GM23248 (cell line): ENCODE measurements at regions not wholly inside any gene's neighbourhood (a gene's known extent, or its start where the extent isn't known, plus 50 kb on each side); places are given as distances from the start of the nearest gene placed in this dataset.
A peak's percentile ranks its signal among the peaks of the same experiment; 100 is the strongest.

ENCODE experiments used
- DNase-seq: peaks from one replicate; pipeline ENCODE4 v3.0.0-alpha.2; 2015
- H2AFZ ChIP-seq: fragments of 200-600 bp; sonication (generic); 2 replicates; pipeline ENCODE4 v1.6.1; 2016; ENCODE audit warnings: antibody characterized with exemption
- H3F3A ChIP-seq: fragments of 200-600 bp; sonication (generic); 2 replicates; pipeline ENCODE4 v1.6.1; 2016; ENCODE audit warnings: mild to moderate bottlenecking, antibody characterized with exemption, mixed run types; ENCODE audit not compliant: insufficient read depth
- H3K27ac ChIP-seq: fragments of 200-600 bp; sonication (generic); 2 replicates; pipeline ENCODE4 v1.5.1; 2016; ENCODE audit warnings: mild to moderate bottlenecking
- H3K27me3 ChIP-seq: fragments of 200-600 bp; sonication (generic); replicated peaks from 2 replicates; pipeline ENCODE4 v1.6.1; 2016; ENCODE audit warnings: mild to moderate bottlenecking; ENCODE audit not compliant: insufficient read depth
- H3K36me3 ChIP-seq: fragments of 200-600 bp; sonication (generic); 2 replicates; pipeline ENCODE4 v1.6.1; 2016; ENCODE audit warnings: low read depth, mild to moderate bottlenecking
- H3K4me1 ChIP-seq: fragments of 200-600 bp; sonication (generic); 2 replicates; pipeline ENCODE4 v1.6.1; 2016; ENCODE audit warnings: mild to moderate bottlenecking; ENCODE audit not compliant: insufficient read depth
- H3K4me2 ChIP-seq: fragments of 200-600 bp; sonication (generic); one replicate; pipeline ENCODE4 v1.6.1; 2016; ENCODE audit warnings: mild to moderate bottlenecking; ENCODE audit not compliant: unreplicated experiment
- H3K4me3 ChIP-seq: fragments of 200-600 bp; sonication (generic); 2 replicates; pipeline ENCODE4 v1.5.1; 2016; ENCODE audit warnings: mild to moderate bottlenecking
- H3K79me2 ChIP-seq: fragments of 200-600 bp; sonication (generic); 2 replicates; pipeline ENCODE4 v1.6.1; 2016; ENCODE audit warnings: mild to moderate bottlenecking; ENCODE audit not compliant: insufficient read depth
- H3K9ac ChIP-seq: fragments of 200-600 bp; sonication (generic); 2 replicates; pipeline ENCODE4 v1.6.1; 2016; ENCODE audit warnings: mild to moderate bottlenecking
- H3K9me2 ChIP-seq: fragments of 200-600 bp; sonication (generic); 2 replicates; pipeline ENCODE4 v1.6.1; 2016; ENCODE audit warnings: mixed run types, mild to moderate bottlenecking, moderate library complexity; ENCODE audit not compliant: insufficient read depth
- H3K9me3 ChIP-seq: fragments of 200-600 bp; sonication (generic); one replicate; pipeline ENCODE4 v1.6.1; 2017; ENCODE audit warnings: low read depth
- H4K20me1 ChIP-seq: fragments of 200-600 bp; sonication (generic); 2 replicates; pipeline ENCODE4 v1.6.0; 2016; ENCODE audit not compliant: insufficient read depth
- EZH2 ChIP-seq: fragments of 200-600 bp; sonication (generic); IDR thresholded peaks from 2 replicates; pipeline ENCODE4 v1.6.1; 2018; ENCODE audit warnings: antibody characterized with exemption, mild to moderate bottlenecking; ENCODE audit not compliant: insufficient read depth, poor library complexity, severe bottlenecking
- EZH2phosphoT487 ChIP-seq: fragments of 200-600 bp; sonication (generic); IDR thresholded peaks from 2 replicates; pipeline ENCODE4 v1.6.1; 2018; ENCODE audit warnings: antibody characterized with exemption, moderate library complexity, mild to moderate bottlenecking, low read depth; ENCODE audit not compliant: insufficient read depth
- WGBS, 2 experiments: methylation state at CpG; one replicate each; pipeline ENCODE4 v1.1.6; 2015 to 2017; ENCODE audit warnings: low lambda C conversion rate in 2 of 2, low coverage in 1 of 2; ENCODE audit errors: missing lambda C conversion rate in 2 of 2; 5-methylcytosine and 5-hydroxymethylcytosine counted together
- in situ Hi-C: fragments of 300-500 bp; cut with MboI; formaldehyde crosslinking; loops from 2 replicates; pipeline ENCODE4 v1.15.0; 2020

DNA sequence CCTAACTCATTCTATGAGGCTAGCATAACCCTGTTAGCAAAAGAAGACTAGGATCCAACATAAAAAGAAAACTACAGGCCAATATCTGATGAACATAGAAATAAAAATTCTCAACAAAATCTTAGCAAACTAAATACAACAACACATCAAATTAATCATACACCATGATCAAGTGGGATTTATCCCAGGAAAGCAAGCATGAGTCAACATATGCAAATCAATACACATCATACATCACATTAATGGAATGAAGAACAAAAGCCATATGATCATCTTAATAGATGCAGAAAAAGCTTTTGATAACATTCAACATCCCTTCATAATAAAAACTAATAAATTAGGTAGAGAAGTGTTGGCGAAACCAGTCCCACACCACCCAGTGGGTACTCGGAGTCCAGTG lies 136.1 kb upstream of the MME start:
- DNase-seq: no peak
- no peaks in the 10 kb centered on the region for H3K27me3 ChIP-seq
- H3K9me2 ChIP-seq: no peaks in the 10 kb centered on the region
- no peaks in the 10 kb centered on the region for H3F3A ChIP-seq
- no peaks in the 10 kb centered on the region for H3K79me2 ChIP-seq
- H2AFZ ChIP-seq: no peak overlapping the region
- H3K9me3 ChIP-seq: no peaks in the 10 kb centered on the region
- WGBS, 2 experiments: 72 to 80% methylated on average over 2 of the region's 2 CpGs
- no peaks in the 10 kb centered on the region for H3K36me3 ChIP-seq
- no peak overlapping the region for H3K4me2 ChIP-seq
- H3K4me3 ChIP-seq: no peak overlapping the region
- TF ChIP-seq EZH2 (no peak), EZH2phosphoT487 (no peak)
- H3K9ac ChIP-seq: no peak overlapping the region
- H4K20me1 ChIP-seq: no peaks in the 10 kb centered on the region
- no peaks in the 10 kb centered on the region for H3K4me1 ChIP-seq
- in situ Hi-C loops: no loop called here
- no peak overlapping the region for H3K27ac ChIP-seq

DNA sequence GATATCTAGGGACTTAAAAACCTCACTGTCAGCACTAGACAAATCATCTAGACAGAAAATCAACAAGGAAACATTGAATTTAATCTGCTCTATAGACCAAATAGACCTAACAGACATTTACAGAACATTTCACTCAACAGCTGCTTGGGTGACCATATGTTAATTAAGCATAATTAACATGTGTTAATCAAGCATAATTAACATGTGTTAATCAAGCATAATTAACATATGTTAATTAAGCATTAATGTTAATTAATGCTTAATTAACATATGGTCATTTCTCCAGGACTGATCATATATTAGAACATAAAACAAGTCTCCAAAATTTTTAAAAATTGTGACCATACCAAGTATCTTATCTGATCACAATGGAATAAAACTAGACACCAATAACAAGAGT lies 137.3 kb upstream of the MME start:
- H3K27me3 ChIP-seq: no peaks in the 10 kb centered on the region
- H3K9me2 ChIP-seq: no peaks in the 10 kb centered on the region
- no peaks in the 10 kb centered on the region for H4K20me1 ChIP-seq
- H3K4me3 ChIP-seq: no peak overlapping the region
- in situ Hi-C loops: no loop called here
- no peak overlapping the region for H2AFZ ChIP-seq
- H3K4me2 ChIP-seq: no peak overlapping the region
- H3K36me3 ChIP-seq: no peaks in the 10 kb centered on the region
- no peaks in the 10 kb centered on the region for H3K9me3 ChIP-seq
- H3F3A ChIP-seq: no peaks in the 10 kb centered on the region
- no peak overlapping the region for H3K9ac ChIP-seq
- no peaks in the 10 kb centered on the region for H3K79me2 ChIP-seq
- H3K4me1 ChIP-seq: no peaks in the 10 kb centered on the region
- no peak overlapping the region for H3K27ac ChIP-seq
- no peak for DNase-seq
- no peak for TF ChIP-seq EZH2
- no peak for TF ChIP-seq EZH2phosphoT487

DNA sequence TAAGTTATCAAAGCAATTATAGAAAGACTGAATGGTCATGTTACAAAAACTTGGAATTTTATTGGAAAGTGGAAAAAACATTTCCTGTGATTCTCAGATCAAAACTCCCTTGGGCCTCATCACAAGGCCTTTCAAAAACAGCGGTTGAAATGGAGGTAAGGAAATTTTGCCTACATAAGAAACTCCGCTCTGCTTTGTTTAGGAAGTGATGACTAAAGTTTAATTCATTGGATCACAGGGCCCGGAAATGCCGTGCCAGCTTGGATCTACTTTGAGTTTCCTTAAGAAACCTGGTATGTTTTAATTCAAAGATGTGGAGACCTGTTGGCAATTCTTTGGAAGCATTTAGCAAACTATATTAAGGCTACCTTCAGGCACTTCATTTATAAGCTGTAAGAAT lies 143.9 kb upstream of the MME start:
- Histone ChIP-seq H4K20me1 (no peaks in the 10 kb centered on the region), H3K4me1 (peaks cover 10% of the 10 kb centered on the region), H3K79me2 (no peaks in the 10 kb centered on the region), H3K9me3 (no peaks in the 10 kb centered on the region), H2AFZ (0 out of 2 replicates have a peak overlapping the region, but pooled peaks have one; percentile 31), H3K4me3 (no peak overlapping the region), H3K4me2 (no peak overlapping the region), H3K9ac (no peak overlapping the region), H3F3A (no peaks in the 10 kb centered on the region), H3K9me2 (no peaks in the 10 kb centered on the region), H3K27me3 (no peaks in the 10 kb centered on the region), H3K27ac (no peak overlapping the region), H3K36me3 (no peaks in the 10 kb centered on the region)
- no peak for DNase-seq
- WGBS, 2 experiments: 82 to 86% methylated on average over 4 of the region's 4 CpGs
- TF ChIP-seq EZH2: no peak
- no peak for TF ChIP-seq EZH2phosphoT487
- in situ Hi-C loops: no loop called here

DNA sequence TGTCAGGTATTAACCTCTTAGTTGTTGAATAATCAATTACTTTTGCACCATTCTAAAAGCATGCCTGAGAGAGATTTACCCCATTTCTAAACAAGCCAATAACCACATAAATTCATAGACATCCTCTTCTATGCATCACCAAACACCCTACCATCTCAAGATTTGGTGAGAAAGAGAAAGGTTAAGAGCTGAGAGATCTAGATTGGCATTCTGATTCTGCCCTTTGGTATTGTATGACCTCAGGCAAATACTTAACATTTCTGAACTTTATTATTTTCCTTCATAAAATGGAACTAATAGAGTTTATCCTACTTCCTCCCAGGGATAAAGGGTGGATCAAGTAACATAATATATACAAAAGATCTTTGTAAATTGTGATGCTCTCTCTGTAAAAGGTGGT lies 146.5 kb upstream of the MME start:
- H3K27ac ChIP-seq: no peak overlapping the region
- no peak for DNase-seq
- TF ChIP-seq EZH2 (no peak), EZH2phosphoT487 (no peak)
- no peaks in the 10 kb centered on the region for H3K9me2 ChIP-seq
- H3K79me2 ChIP-seq: no peaks in the 10 kb centered on the region
- H3K4me3 ChIP-seq: no peak overlapping the region
- H3K9me3 ChIP-seq: no peaks in the 10 kb centered on the region
- H2AFZ ChIP-seq: no peak overlapping the region
- no peaks in the 10 kb centered on the region for H3F3A ChIP-seq
- in situ Hi-C loops: no loop called here
- H4K20me1 ChIP-seq: no peaks in the 10 kb centered on the region
- no peak overlapping the region for H3K4me2 ChIP-seq
- H3K36me3 ChIP-seq: no peaks in the 10 kb centered on the region
- no peaks in the 10 kb centered on the region for H3K27me3 ChIP-seq
- no peak overlapping the region for H3K9ac ChIP-seq
- peaks cover 12% of the 10 kb centered on the region for H3K4me1 ChIP-seq

DNA sequence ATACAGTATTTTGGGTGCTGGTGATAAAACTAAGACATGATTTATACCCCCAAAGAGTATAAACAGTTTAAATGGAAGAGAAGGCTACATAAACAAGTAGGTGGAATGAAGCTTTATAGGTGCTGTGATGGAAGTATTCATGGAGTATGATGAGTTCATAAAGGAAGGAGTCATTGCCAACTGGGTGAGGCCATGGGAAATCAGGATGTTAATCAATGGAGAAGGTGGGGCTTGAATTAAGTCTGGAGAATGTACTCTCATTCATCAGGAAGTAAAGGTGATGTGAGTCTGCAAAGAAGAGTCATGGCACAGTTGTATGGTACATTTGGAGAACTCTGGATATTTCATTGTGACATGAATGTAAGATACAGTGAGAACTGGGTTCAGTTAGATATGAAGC lies 147.5 kb upstream of the MME start:
- peak overlapping the region; percentile 0; the same call in 1 of the 2 replicates for H2AFZ ChIP-seq
- no peak overlapping the region for H3K9ac ChIP-seq
- no peak for DNase-seq
- H3K4me3 ChIP-seq: no peak overlapping the region
- TF ChIP-seq EZH2 (no peak), EZH2phosphoT487 (no peak)
- H3K27me3 ChIP-seq: no peaks in the 10 kb centered on the region
- H4K20me1 ChIP-seq: no peaks in the 10 kb centered on the region
- H3K4me1 ChIP-seq: peaks cover 12% of the 10 kb centered on the region
- no peaks in the 10 kb centered on the region for H3K36me3 ChIP-seq
- H3K9me2 ChIP-seq: no peaks in the 10 kb centered on the region
- in situ Hi-C loops: no loop called here
- H3K27ac ChIP-seq: no peak overlapping the region
- H3F3A ChIP-seq: no peaks in the 10 kb centered on the region
- no peaks in the 10 kb centered on the region for H3K79me2 ChIP-seq
- no peak overlapping the region for H3K4me2 ChIP-seq
- no peaks in the 10 kb centered on the region for H3K9me3 ChIP-seq
